ENCODE measurements at regions not wholly inside any gene's neighbourhood (a gene's known extent, or its start where the extent isn't known, plus 50 kb on each side); places are given as distances from the start of the nearest gene placed in this dataset.

GRCh38 chr10:118458957-118459641, 117.0 kb upstream of the FAM204A start:
- Histone ChIP-seq H3K9me3 (ENCODE audit: low read depth) (no peaks in the 10 kb centered on the region), H3K27me3 (peaks cover 8% of the 10 kb centered on the region), H3K4me3 (no peak overlapping the region), H3K27ac (no peak overlapping the region), H3K4me1 (peaks cover 18% of the 10 kb centered on the region), H3K79me2 (ENCODE audit: low read depth) (no peaks in the 10 kb centered on the region), H3K4me2 (no peak overlapping the region), H4K20me1 (ENCODE audit: low read depth) (no peaks in the 10 kb centered on the region), H3K9ac (no peak overlapping the region), H3K36me3 (no peaks in the 10 kb centered on the region), H3F3A (ENCODE audit: low read depth) (no peaks in the 10 kb centered on the region), H2AFZ (replicated peaks) (peak overlapping the region; percentile 48)
- Mint-ChIP-seq H3K4me1 (peaks cover 11% of the 10 kb centered on the region), H3K27me3 (ENCODE audit: insufficient read depth, low read depth) (peaks cover 3% of the 10 kb centered on the region), H3K36me3 (no peaks in the 10 kb centered on the region), H3K27ac (no peak overlapping the region), H3K9me3 (no peaks in the 10 kb centered on the region), H3K4me3 (no peak overlapping the region)
- TF ChIP-seq EZH2 (IDR thresholded peaks at IDR 0.05) (no peak), EZH2phosphoT487 (IDR thresholded peaks at IDR 0.05) (no peak), CTCF (IDR thresholded peaks at IDR 0.05) (no peak)
- no peak for DNase-seq (ENCODE audit: low spot score)

GRCh38 chr10:118457824-118458428, 115.8 kb upstream of the FAM204A start:
- no peak overlapping the region for H2AFZ ChIP-seq (replicated peaks)
- no peak for TF ChIP-seq CTCF (IDR thresholded peaks at IDR 0.05)
- no peak for TF ChIP-seq EZH2 (IDR thresholded peaks at IDR 0.05)
- TF ChIP-seq EZH2phosphoT487 (IDR thresholded peaks at IDR 0.05): no peak
- H3K27me3 ChIP-seq: peaks cover 8% of the 10 kb centered on the region
- Mint-ChIP-seq H3K4me1 (peaks cover 11% of the 10 kb centered on the region), H3K9me3 (no peaks in the 10 kb centered on the region), H3K27me3 (ENCODE audit: insufficient read depth, low read depth) (peaks cover 3% of the 10 kb centered on the region), H3K4me3 (no peak overlapping the region), H3K27ac (no peak overlapping the region), H3K36me3 (no peaks in the 10 kb centered on the region)
- H3K9me3 ChIP-seq (ENCODE audit: low read depth): no peaks in the 10 kb centered on the region
- no peaks in the 10 kb centered on the region for H3K36me3 ChIP-seq
- no peaks in the 10 kb centered on the region for H3F3A ChIP-seq (ENCODE audit: low read depth)
- H3K9ac ChIP-seq: no peak overlapping the region
- no peaks in the 10 kb centered on the region for H4K20me1 ChIP-seq (ENCODE audit: low read depth)
- no peak overlapping the region for H3K4me2 ChIP-seq
- H3K4me1 ChIP-seq: peaks cover 19% of the 10 kb centered on the region
- H3K27ac ChIP-seq: no peak overlapping the region
- no peak overlapping the region for H3K4me3 ChIP-seq
- no peaks in the 10 kb centered on the region for H3K79me2 ChIP-seq (ENCODE audit: low read depth)
- no peak for DNase-seq (ENCODE audit: low spot score)

GRCh38 chr10:118455181-118455695, 113.1 kb upstream of the FAM204A start:
- peak overlapping the region; percentile 12 for H2AFZ ChIP-seq (replicated peaks)
- peaks cover 5% of the 10 kb centered on the region for H3K27me3 ChIP-seq
- H3K4me2 ChIP-seq: peak overlapping the region; percentile 5
- Mint-ChIP-seq H3K27ac (no peak overlapping the region), H3K4me1 (peaks cover 11% of the 10 kb centered on the region), H3K4me3 (no peak overlapping the region), H3K9me3 (peaks cover 8% of the 10 kb centered on the region), H3K36me3 (no peaks in the 10 kb centered on the region), H3K27me3 (ENCODE audit: insufficient read depth, low read depth) (peaks cover 3% of the 10 kb centered on the region)
- no peak overlapping the region for H3K27ac ChIP-seq
- H3K79me2 ChIP-seq (ENCODE audit: low read depth): no peaks in the 10 kb centered on the region
- H3K4me1 ChIP-seq: peaks cover 19% of the 10 kb centered on the region
- no peaks in the 10 kb centered on the region for H3F3A ChIP-seq (ENCODE audit: low read depth)
- no peak overlapping the region for H3K9ac ChIP-seq
- H4K20me1 ChIP-seq (ENCODE audit: low read depth): no peaks in the 10 kb centered on the region
- no peaks in the 10 kb centered on the region for H3K9me3 ChIP-seq (ENCODE audit: low read depth)
- no peaks in the 10 kb centered on the region for H3K36me3 ChIP-seq
- H3K4me3 ChIP-seq: no peak overlapping the region
- no peak for TF ChIP-seq EZH2phosphoT487 (IDR thresholded peaks at IDR 0.05)
- TF ChIP-seq EZH2 (IDR thresholded peaks at IDR 0.05): no peak
- no peak for TF ChIP-seq CTCF (IDR thresholded peaks at IDR 0.05)
- DNase-seq (ENCODE audit: low spot score): no peak
